GM06990 (cell line): ENCODE measurements at regions not wholly inside any gene's neighbourhood (a gene's known extent, or its start where the extent isn't known, plus 50 kb on each side); places are given as distances from the start of the nearest gene placed in this dataset.
"Not testable (repeated sequence)": the region's sequence is repeated elsewhere in the genome, so short reads cannot be mapped to it uniquely, and the experiment has no call there.

Experiments
- DNase-seq: peaks from one replicate; pipeline ENCODE4 v3.0.0-alpha.2; 2011; ENCODE audit not compliant: insufficient read length; ENCODE audit errors: extremely low read depth
- H3K27me3 ChIP-seq: replicated peaks from 2 replicates; pipeline ENCODE4 v1.6.0; 2011; ENCODE audit warnings: low read length; ENCODE audit not compliant: control insufficient read depth, insufficient read depth
- H3K36me3 ChIP-seq: 2 replicates; pipeline ENCODE4 v1.5.1; 2011; ENCODE audit warnings: low read length; ENCODE audit not compliant: control insufficient read depth, insufficient read depth
- H3K4me3 ChIP-seq: replicated peaks from 2 replicates; pipeline ENCODE4 v1.5.1; 2011; ENCODE audit warnings: low read depth, mild to moderate bottlenecking, control low read depth, low read length
- CTCF ChIP-seq: IDR thresholded peaks from 2 replicates; pipeline ENCODE4 v1.5.1; 2011; ENCODE audit warnings: low read length, control low read depth, mild to moderate bottlenecking, inconsistent platforms; ENCODE audit not compliant: insufficient read depth, poor library complexity, severe bottlenecking

- H3K4me3 ChIP-seq, result no peak overlapping the region
- no peak for TF ChIP-seq CTCF
- no peak for DNase-seq
- H3K27me3 ChIP-seq, result no peaks in the 10 kb centered on the region
- no peaks in the 10 kb centered on the region for H3K36me3 ChIP-seq
Observed at GRCh38 chr6:151693366-151693765, 114.1 kb upstream of the ESR1 start.

GRCh38 chr6:151695156-151695555 is 112.3 kb upstream of the ESR1 start:
- TF ChIP-seq CTCF, result no peak
- no peak overlapping the region for H3K4me3 ChIP-seq
- no peak for DNase-seq
- H3K27me3 ChIP-seq, result no peaks in the 10 kb centered on the region
- H3K36me3 ChIP-seq, result no peaks in the 10 kb centered on the region

GRCh38 chr6:151696302-151696701 is 111.2 kb upstream of the ESR1 start:
- not testable (repeated sequence) for H3K4me3 ChIP-seq, H3K36me3 ChIP-seq, DNase-seq, H3K27me3 ChIP-seq

GRCh38 chr6:151698931-151699700 is 108.4 kb upstream of the ESR1 start:
- Histone ChIP-seq H3K4me3 (no peak overlapping the region), H3K36me3 (no peaks in the 10 kb centered on the region), H3K27me3 (no peaks in the 10 kb centered on the region)
- no peak for DNase-seq
- no peak for TF ChIP-seq CTCF

- Histone ChIP-seq H3K27me3 (no peaks in the 10 kb centered on the region), H3K36me3 (no peaks in the 10 kb centered on the region), H3K4me3 (no peak overlapping the region)
- no peak for TF ChIP-seq CTCF
- no peak for DNase-seq
Observed at GRCh38 chr6:151699719-151700118, 107.8 kb upstream of the ESR1 start.

- DNase-seq, result peak; percentile 44
- Histone ChIP-seq H3K27me3 (no peaks in the 10 kb centered on the region; the same call in 1 of the 2 replicates), H3K4me3 (no peak overlapping the region), H3K36me3 (no peaks in the 10 kb centered on the region)
- TF ChIP-seq CTCF, result no peak
Observed at GRCh38 chr6:151701911-151702562, 105.4 kb upstream of the ESR1 start.
